Renal cortical epithelial cell (primary cell): ENCODE measurements at regions not wholly inside any gene's neighbourhood (a gene's known extent, or its start where the extent isn't known, plus 50 kb on each side); places are given as distances from the start of the nearest gene placed in this dataset.
A peak's percentile ranks its signal among the peaks of the same experiment; 100 is the strongest.

Experiments
- DNase-seq: peaks from one replicate; pipeline ENCODE4 v3.0.0-alpha.2; 2011; ENCODE audit warnings: low read depth

- no peak for DNase-seq
Observed at GRCh38 chr11:116445108-116446047, 327.4 kb downstream of the BUD13 start.

GRCh38 chr11:116442238-116442752 is 330.5 kb downstream of the BUD13 start:
- no peak for DNase-seq

GRCh38 chr11:116439361-116439677 is 333.5 kb downstream of the BUD13 start:
- no peak for DNase-seq

GRCh38 chr11:116438651-116439360 is 334.0 kb downstream of the BUD13 start:
- DNase-seq = no peak

GRCh38 chr11:116434986-116435385 is 337.8 kb downstream of the BUD13 start:
- DNase-seq = no peak

GRCh38 chr11:116432301-116432700 is 340.5 kb downstream of the BUD13 start:
- DNase-seq = no peak

- no peak for DNase-seq
Observed at GRCh38 chr11:116431842-116432241, 340.9 kb downstream of the BUD13 start.

GRCh38 chr11:116428638-116428975 is 344.2 kb downstream of the BUD13 start:
- no peak for DNase-seq

- no peak for DNase-seq
Observed at GRCh38 chr11:116427903-116428637, 344.7 kb downstream of the BUD13 start.

GRCh38 chr11:116427337-116427902 is 345.4 kb downstream of the BUD13 start:
- no peak for DNase-seq

GRCh38 chr11:116426761-116427160 is 346.0 kb downstream of the BUD13 start:
- no peak for DNase-seq

GRCh38 chr11:116424615-116425261 is 348.0 kb downstream of the BUD13 start:
- DNase-seq = no peak

GRCh38 chr11:116422956-116423600 is 349.7 kb downstream of the BUD13 start:
- DNase-seq = no peak

GRCh38 chr11:116422556-116422955 is 350.2 kb downstream of the BUD13 start:
- no peak for DNase-seq

GRCh38 chr11:116421529-116422185 is 351.1 kb downstream of the BUD13 start:
- DNase-seq = no peak

GRCh38 chr11:116420770-116421528 is 351.8 kb downstream of the BUD13 start:
- DNase-seq = no peak

- peak; percentile 9 for DNase-seq
Observed at GRCh38 chr11:116420030-116420429, 352.8 kb downstream of the BUD13 start.

- DNase-seq = no peak
Observed at GRCh38 chr11:116418388-116419041, 354.3 kb downstream of the BUD13 start.

- DNase-seq = no peak
Observed at GRCh38 chr11:116416852-116417251, 355.9 kb downstream of the BUD13 start.
